Muscle layer of colon (tissue), 2 donors: ENCODE measurements at regions not wholly inside any gene's neighbourhood (a gene's known extent, or its start where the extent isn't known, plus 50 kb on each side); places are given as distances from the start of the nearest gene placed in this dataset.

Source experiments
- H3K27ac ChIP-seq: one replicate; pipeline ENCODE4 v1.7.0; 2013; ENCODE audit warnings: low read depth, mild to moderate bottlenecking, low read length, moderate library complexity
- H3K27me3 ChIP-seq, 2 donors: one replicate each; pipeline ENCODE4 v1.7.0; 2013; ENCODE audit warnings: low read length in 2 of 2, mild to moderate bottlenecking in 2 of 2; ENCODE audit not compliant: insufficient read depth in 2 of 2, control insufficient read depth in 1 of 2
- H3K36me3 ChIP-seq: one replicate; pipeline ENCODE4 v1.7.0; 2013; ENCODE audit warnings: mild to moderate bottlenecking, low read length; ENCODE audit not compliant: insufficient read depth
- H3K4me1 ChIP-seq: one replicate; pipeline ENCODE4 v1.7.0; 2013; ENCODE audit warnings: mild to moderate bottlenecking, low read length; ENCODE audit not compliant: insufficient read depth
- H3K4me3 ChIP-seq, 2 donors: one replicate each; pipeline ENCODE4 v1.7.0; 2013; ENCODE audit warnings: low read length in 2 of 2, low read depth in 1 of 2, mild to moderate bottlenecking in 1 of 2, moderate library complexity in 1 of 2
- H3K9ac ChIP-seq: one replicate; pipeline ENCODE4 v1.7.0; 2013; ENCODE audit warnings: low read length
- H3K9me3 ChIP-seq: one replicate; pipeline ENCODE4 v1.7.0; 2013; ENCODE audit warnings: mild to moderate bottlenecking, low read length
- donor health status: abdominal sarcoma.
- donor health status: Adenocarcinoma of cecum.

DNA sequence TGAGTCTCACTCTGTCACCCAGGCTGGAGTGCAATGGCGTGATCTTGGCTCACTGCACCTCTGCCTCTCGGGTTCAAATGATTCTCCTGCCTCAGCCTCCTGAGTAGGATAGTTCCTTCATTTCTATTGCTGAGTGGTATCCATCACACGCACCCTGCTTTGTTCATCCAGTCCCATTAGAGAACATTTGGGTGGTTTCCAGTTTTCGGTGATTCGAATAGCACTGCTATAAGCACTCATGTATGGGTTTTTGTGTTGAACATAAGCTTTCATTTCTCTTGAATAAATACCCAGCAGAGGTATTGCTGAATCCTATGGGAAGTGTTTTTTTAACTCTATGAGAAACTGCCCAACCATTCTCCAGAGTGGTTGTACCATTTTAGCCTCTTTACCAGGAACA, 147.3 kb downstream of the DDX1 start:
- Histone ChIP-seq H3K27ac (no peak overlapping the region), H3K9ac (no peak overlapping the region), H3K4me3 (no peak overlapping the region), H3K36me3 (no peaks in the 10 kb centered on the region), H3K27me3 (no peaks in the 10 kb centered on the region), H3K9me3 (no peaks in the 10 kb centered on the region), H3K4me1 (peaks cover 12% of the 10 kb centered on the region)

DNA sequence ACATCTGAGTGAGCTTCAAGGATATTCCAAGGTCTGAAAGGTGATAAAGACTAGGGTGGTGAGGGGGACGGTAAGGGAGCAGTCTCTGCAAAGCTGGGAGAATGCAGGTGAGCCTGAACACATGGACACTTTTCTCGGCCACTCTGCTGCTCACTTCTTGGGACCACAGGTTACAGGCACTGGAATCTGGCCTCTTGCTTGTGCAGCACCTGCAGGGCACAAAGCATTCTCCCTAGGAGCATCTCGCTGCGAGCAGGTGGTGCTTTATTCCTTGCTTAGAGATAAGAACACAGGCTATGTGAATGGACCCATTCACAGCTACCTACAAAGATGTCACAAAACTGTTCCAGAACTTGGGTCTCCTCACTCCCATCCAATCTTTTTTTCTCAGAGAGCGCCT, 153.2 kb downstream of the DDX1 start:
- Histone ChIP-seq H3K27me3 (no peaks in the 10 kb centered on the region), H3K9ac (no peak overlapping the region), H3K4me1 (peaks cover 23% of the 10 kb centered on the region), H3K27ac (no peak overlapping the region), H3K36me3 (no peaks in the 10 kb centered on the region), H3K4me3 (no peak overlapping the region), H3K9me3 (no peaks in the 10 kb centered on the region)

- Histone ChIP-seq H3K9me3 (no peaks in the 10 kb centered on the region), H3K4me3 (no peak overlapping the region), H3K27me3 (no peaks in the 10 kb centered on the region), H3K4me1 (peaks cover 28% of the 10 kb centered on the region), H3K9ac (no peak overlapping the region), H3K27ac (no peak overlapping the region), H3K36me3 (no peaks in the 10 kb centered on the region)
Observed at GRCh38 chr2:15745350-15745749, 153.7 kb downstream of the DDX1 start.

- Histone ChIP-seq H3K9ac (no peak overlapping the region), H3K27ac (no peak overlapping the region), H3K36me3 (no peaks in the 10 kb centered on the region), H3K9me3 (no peaks in the 10 kb centered on the region), H3K4me1 (peaks cover 34% of the 10 kb centered on the region), H3K4me3 (no peak overlapping the region), H3K27me3 (no peaks in the 10 kb centered on the region)
Observed at GRCh38 chr2:15745907-15746702, 154.4 kb downstream of the DDX1 start.

- H3K27ac ChIP-seq: no peak overlapping the region
- H3K9me3 ChIP-seq: no peaks in the 10 kb centered on the region
Observed at GRCh38 chr2:15746703-15747550, 155.3 kb downstream of the DDX1 start.

DNA sequence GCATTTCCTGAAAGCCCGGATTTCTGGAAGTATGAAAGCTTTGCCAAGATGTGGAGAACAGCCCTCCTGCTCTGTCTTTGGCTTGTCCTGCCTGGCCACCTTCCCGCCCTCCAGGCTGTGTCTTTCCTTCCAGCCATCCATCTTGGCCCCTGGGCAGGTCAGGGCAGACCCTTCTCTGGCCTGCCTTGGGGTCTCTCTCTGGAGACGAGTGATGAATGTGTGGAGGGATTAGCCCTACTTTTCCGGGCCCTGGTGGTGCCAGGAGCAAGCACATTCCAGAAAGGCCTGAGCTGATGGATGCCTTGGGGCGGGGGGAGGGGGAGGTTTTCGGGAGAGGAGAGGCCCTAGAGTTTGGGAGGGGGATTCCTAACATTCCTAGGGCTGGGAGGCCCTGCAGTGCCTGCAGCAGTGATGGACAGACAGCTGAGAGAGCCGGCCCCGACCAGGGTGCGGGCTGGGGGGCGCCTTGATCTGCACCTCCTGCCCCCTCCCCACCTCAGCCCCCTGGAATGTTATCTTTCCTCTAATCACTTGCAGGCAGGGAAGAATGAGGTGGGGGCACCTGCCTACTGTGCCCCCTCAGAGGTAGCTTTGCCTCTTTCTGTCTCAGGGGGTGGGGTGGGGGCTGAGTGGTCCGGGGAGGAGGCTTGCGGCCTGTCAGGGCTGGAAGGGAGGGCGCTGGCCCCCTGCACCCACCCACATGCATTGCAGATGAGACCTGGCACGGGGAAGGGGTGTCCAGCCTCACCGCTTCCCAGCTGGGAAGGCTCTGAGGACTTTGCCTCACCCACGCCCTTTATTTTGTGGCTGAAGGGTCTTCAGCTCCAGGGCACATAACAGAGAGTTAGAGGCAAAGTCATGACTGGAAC, 156.2 kb downstream of the DDX1 start:
- Histone ChIP-seq H3K4me1 (peaks cover 34% of the 10 kb centered on the region), H3K4me3 (no peak overlapping the region), H3K27ac (no peak overlapping the region), H3K36me3 (no peaks in the 10 kb centered on the region), H3K27me3 (no peaks in the 10 kb centered on the region), H3K9me3 (no peaks in the 10 kb centered on the region), H3K9ac (no peak overlapping the region)

More at GRCh38 chr2:15746703-15747550, 155.3 kb downstream of the DDX1 start:
- Histone ChIP-seq H3K4me1 (peaks cover 34% of the 10 kb centered on the region), H3K4me3 (no peak overlapping the region), H3K36me3 (no peaks in the 10 kb centered on the region), H3K9ac (no peak overlapping the region), H3K27me3 (no peaks in the 10 kb centered on the region)

- Histone ChIP-seq H3K4me1 (peaks cover 34% of the 10 kb centered on the region), H3K27me3 (no peaks in the 10 kb centered on the region), H3K27ac (no peak overlapping the region), H3K9me3 (no peaks in the 10 kb centered on the region), H3K9ac (no peak overlapping the region), H3K4me3 (no peak overlapping the region), H3K36me3 (no peaks in the 10 kb centered on the region)
Observed at GRCh38 chr2:15748736-15749323, 157.2 kb downstream of the DDX1 start.

DNA sequence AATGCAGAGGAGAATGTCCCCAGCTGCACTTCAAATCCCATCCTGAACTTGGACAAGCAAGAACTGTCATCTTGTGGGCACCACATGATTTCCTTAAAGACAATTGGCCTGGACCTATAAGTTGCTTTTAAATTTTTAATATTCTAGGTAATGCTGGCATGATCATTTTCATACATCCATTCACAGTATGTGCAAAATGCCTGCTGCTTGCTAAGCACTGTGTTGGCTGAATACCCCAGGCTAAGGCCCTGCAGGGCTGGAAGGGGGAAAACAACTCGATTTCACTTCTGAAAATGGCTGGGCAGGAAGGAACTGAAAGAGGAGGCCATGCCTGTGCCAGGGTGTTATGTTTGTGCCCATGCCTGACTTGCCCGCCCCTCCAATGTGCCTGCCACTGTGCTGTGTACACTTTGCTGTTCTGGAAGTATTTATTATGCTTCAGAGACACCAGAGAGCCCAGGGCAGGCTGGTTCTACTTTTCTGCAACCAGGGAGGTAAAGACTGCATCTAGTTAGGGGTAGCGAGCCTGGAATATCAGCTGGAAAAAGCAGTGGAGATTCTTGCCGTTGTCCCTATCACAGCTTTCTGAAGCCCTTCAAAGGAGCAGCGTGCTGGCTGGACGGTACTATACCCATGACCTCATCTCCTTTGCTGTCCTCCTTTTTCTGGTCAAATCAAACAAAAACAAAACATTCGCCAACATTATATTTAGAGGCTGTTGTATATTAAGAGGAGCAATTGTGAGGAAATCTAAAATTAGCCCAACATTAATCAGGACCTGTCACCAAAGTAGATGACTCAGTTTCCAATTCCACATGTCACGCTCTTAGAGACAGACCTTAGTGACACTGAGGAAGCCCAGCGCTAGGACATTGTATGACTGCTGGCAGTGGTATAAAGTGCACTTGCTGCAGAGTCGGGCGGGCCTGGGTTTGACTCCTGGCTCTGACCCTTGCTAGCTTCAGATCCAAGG, 158.1 kb downstream of the DDX1 start:
- no peaks in the 10 kb centered on the region for H3K9me3 ChIP-seq
- no peaks in the 10 kb centered on the region for H3K27me3 ChIP-seq
- H3K36me3 ChIP-seq: no peaks in the 10 kb centered on the region
- peaks cover 31% of the 10 kb centered on the region for H3K4me1 ChIP-seq
- H3K9ac ChIP-seq: no peak overlapping the region
- no peak overlapping the region for H3K27ac ChIP-seq
- H3K4me3 ChIP-seq: no peak overlapping the region

DNA sequence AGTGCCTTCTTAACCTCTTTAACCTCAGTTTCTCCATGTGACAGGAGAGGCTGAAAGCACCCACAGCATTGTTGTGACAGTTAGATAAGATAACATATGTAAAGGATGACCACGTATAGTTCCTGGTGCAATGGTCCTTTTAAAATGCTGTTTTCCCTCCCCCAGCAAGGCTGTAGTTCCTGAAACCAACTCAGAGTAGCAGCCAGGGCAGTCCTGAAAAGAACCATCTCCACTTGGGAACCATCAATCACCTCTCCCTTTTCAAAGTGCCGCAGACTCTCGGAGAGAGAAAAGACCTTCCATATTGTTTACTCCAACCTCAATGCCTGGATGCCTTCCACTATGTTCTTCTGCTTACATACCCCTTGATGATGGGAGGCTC, 158.8 kb downstream of the DDX1 start:
- H3K4me1 ChIP-seq: peaks cover 24% of the 10 kb centered on the region
- no peaks in the 10 kb centered on the region for H3K36me3 ChIP-seq
- H3K9ac ChIP-seq: no peak overlapping the region
- no peaks in the 10 kb centered on the region for H3K9me3 ChIP-seq
- no peak overlapping the region for H3K4me3 ChIP-seq
- H3K27ac ChIP-seq: no peak overlapping the region
- H3K27me3 ChIP-seq: no peaks in the 10 kb centered on the region

- Histone ChIP-seq H3K27ac (no peak overlapping the region), H3K4me1 (peaks cover 19% of the 10 kb centered on the region), H3K4me3 (no peak overlapping the region), H3K9me3 (no peaks in the 10 kb centered on the region), H3K36me3 (no peaks in the 10 kb centered on the region), H3K27me3 (no peaks in the 10 kb centered on the region), H3K9ac (no peak overlapping the region)
Observed at GRCh38 chr2:15750822-15751329, 159.2 kb downstream of the DDX1 start.
